ENCODE measurements at regions not wholly inside any gene's neighbourhood (a gene's known extent, or its start where the extent isn't known, plus 50 kb on each side); places are given as distances from the start of the nearest gene placed in this dataset.

DNA sequence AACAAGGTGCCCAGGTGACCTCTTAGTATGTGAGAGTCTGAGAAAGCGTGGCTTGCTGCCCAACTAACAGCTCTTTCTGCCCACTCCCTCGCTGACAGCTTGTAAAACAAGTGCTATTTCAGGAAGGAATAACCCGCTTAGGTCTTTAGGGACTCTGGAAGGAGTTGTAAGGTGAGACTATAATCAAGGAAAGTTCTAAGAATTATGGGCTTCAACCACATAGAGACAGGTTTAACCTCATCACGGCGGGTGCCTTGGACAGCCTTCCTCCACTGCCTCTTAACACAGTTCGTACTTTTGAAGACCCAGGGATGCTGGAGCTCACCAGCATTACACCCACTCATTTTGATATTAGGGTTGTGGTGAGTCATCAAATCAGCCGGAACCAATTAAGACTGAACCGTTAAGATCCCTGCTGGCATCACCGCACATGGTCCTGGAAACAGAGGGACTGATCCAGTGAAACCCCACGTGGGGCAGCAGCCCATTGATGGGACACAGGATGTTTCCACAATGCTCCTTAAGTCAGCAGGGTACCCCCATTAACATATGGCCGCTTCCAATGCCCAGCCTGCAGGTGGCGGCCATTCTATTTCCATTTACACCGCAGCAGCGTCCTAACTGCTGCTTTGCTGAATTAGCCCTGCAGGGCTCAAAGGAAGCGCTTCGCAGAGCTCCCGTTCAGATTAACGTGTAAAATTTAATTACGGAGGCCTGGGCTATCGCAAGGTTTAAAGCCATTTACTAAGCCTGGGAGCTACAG, 176.6 kb upstream of the SDK2 start:
- DNase-seq = no peak

DNA sequence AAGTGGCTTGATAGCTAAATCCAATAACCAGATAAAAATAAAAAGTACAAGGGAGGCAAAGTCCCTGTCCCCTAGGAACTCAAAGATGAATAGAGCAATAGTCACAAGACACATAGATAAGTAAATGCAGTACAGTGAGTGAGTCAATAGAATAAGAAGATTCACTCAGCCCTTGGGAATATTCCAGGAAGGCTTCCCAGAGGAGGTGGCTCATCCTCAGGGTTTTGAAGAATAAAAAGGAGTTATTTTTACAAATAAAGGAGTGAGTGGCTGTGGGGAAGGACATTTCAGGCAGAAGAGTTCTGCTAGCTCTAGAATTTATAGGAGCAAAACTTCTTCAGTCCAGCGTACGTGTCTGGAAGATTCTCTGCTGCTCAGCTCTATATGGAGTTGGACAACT, 177.4 kb upstream of the SDK2 start:
- DNase-seq = no peak

DNA sequence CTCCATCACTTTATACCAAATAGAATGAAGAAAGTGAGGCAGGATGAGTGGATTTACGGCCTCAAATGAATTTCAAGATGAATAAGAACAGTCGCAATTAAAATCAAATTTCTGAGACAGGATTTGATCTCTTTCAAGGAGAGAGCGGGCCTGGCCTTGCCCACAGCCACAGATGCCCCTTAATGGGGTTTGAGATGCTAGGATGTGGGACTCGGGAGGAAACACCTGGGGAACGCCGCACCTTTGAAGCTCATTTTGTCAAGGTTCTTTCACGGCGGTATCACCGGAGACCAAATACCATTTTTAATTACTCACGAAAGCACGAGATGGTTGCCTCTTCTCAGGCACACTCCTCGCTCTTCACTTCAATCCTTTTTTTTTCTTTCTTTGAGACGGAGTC, 178.1 kb upstream of the SDK2 start:
- DNase-seq = no peak

DNA sequence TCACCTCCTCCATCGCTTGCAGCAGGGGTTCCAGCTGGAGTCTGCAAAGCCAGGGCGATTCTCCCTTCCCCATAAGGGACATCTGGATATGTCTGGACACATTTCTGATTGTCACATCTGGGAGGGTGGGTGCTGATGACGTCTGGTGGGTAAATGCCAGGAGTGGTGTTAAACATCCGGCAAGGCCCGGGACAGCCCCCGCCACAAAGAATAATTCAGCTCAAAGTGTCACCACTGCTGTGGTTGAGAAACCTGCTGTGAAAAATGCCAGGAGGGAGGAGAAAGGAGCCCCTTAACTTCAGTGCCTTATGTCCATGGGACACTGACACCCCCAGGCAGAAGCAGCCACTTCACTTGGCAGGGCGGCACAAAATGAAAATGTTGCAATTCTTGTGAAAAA, 179.4 kb upstream of the SDK2 start:
- DNase-seq = no peak

DNA sequence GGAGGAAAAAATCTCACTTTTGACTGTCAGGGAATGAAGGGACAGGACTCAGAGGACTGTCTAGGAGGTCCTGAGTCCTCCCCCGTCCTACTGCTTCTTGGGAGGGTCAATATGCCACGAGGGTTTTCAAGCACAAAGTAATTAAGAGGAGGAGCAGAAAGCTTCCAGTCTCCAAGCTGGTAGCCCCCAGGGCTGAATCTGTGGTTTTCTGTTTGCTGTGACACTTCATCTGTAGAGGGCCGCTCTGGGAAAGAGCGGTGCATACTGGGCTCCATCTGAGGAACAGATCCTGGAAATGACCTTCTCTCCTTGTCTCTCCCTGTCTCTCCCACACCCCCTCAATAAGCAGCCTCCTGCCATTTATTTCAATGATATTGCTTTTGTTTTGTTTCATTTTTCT, 180.1 kb upstream of the SDK2 start:
- DNase-seq = no peak

DNA sequence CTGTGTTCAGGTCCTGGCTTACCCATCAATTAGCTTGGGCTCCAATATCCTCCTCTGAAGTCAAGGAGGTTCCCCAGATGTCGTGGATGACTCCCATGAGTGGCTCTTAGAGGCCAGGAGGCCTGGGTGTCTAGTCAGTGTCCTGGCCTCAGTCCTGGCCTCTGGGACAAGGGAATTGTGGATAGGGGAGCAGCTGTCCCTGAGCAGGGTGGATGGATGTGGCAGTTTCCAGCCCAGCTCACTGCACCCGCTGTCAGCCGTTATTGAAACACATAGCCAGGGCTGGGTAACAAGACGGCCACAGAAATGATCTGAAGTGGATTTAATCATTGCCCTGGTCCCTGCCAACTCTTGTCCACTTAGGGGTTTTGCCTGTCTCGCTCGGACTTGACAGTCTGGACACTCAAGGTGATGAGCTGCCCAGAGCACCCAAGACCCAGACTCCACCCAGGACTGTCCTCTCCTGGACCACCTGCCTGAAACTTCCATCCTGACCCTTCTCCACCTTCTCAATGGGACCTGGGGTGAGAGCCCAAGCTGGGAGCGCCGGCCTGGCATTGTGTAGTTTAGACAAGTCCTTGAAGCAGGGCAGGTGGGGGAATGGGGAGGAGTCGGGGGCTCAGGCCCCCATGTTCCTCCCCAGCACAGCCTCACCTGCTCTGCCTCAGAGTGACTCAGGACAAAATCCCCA, 182.1 kb upstream of the SDK2 start:
- DNase-seq = no peak

DNA sequence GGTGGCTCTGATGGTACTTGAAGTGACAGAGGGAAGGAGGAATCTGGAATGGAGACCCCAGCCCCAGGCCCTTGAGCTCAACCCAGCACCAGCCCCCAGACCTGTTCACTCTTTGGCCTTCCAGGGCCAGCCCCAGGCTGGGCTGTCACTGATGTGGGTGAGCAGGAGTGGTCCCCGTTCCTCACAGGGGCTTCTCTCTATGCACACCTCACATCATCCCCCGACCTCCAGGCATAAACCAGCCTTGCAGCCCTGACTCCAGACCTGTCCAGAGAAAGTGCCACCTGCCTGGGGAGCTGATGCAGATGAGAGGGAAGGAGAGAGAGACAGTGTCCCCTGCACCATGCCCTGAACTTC, 182.6 kb upstream of the SDK2 start:
- no peak for DNase-seq

DNA sequence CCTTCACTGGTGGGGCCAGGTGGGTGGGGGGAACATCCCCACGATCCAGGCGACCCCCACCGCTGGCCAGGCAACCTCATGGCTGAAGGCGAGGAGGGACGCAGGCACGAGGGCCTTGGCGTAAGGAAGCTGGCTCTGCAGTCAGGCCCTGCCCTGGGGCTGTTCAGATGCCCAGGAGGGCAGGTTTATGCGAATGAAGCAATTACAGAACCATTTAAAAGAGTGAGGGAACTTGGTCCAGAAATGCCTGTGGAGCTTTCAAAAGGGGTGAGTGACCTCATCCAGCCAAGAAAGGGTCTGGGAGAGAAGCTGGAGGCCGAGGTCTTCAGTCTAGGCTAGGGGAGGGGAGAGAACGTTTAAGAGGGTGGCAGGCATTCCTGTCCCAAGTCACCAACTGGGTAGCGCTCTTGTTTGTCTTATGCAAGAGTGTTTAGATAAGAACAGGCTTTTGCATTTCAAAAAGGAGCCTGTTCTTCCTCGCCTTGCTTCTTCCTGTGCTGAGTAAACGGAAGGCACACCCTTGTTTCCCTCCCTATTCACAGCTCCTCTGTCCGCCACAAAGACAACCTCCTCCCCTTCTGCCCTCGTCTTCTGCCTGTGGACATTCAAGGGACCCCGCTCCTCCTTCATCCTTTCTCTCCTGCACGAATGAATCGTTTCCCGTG, 183.5 kb upstream of the SDK2 start:
- DNase-seq = no peak

DNA sequence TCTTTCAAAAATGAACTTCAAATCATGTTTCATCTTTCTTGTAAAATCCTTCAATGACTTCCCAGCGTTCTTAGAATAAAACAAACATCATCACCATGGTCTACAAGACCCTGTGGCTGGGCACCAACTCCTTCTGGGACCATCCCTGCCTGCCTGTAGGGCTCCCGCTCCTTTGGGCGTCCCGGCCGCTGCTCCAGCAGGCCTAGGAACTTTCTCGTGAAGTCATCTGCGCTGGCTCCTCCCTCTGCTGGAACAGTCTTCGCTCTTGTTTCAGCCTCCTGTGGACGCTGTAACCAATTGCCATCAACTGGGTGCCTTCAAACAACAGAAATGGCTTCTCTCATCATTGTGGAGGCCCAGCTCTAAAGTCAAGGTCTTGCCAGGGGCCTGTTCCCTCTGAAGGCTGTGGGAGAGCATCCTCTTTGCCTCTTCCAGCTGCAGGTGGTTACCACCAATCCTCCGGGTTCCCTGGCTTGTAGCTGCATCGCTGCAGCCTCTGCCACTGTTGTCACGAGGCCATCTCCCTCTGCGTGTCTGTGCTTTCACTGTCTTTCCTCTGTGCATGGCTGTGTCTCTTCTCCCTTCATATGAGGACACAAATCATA, 185.5 kb upstream of the SDK2 start:
- no peak for DNase-seq

DNA sequence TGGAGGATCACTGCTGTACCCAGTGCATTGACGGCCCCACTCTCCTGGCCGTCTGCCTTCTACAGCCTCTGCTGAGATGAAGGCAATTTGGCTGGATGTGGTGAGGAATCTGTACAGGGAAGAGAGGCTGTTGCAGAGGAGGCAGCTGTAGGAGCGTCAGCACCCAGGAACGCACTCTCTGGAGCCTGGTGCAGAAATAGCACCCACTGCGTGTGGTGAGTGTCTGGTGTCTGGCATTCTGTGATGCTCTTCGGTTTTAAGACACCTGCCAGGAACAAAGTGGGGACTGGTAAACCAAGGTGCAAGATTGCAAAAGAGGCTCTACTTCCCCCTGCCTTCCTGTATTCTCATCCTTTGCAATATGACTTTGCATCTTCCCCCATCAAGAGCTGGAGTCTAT, 187.5 kb upstream of the SDK2 start:
- no peak for DNase-seq

DNA sequence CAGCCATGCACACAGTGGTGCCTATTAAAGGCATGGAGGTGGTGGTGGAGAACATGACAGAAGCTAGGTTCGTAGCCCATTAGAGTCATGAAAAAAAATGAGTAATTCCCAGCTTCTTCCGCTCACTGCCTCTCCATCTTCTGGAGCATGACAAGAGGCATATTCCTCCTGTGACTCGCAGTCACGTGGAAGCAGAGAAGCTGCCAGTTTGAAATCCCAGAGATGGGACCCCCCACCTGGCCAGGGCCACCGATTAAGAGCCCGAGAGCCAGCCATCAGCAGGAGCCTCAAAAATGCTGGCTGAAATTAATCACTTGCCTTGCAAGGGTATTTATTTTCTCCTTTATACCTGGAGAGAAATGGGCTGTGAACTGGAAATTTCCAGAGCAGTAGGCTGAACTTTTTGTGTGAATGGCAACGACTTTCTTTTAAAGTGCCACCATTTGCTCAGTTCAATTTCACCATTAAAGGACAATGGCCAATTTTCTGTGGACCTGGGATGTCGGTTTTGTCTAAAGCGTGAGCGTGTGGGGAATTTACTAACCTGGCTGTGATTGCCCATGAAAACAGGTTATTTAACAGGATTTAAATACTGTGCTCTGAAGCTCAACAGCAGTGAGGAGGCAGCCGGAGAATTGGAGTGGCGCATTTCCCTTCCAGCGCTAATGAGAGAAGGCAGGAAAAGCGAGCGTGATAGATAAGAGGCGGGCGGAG, 189.7 kb upstream of the SDK2 start:
- DNase-seq = no peak

DNA sequence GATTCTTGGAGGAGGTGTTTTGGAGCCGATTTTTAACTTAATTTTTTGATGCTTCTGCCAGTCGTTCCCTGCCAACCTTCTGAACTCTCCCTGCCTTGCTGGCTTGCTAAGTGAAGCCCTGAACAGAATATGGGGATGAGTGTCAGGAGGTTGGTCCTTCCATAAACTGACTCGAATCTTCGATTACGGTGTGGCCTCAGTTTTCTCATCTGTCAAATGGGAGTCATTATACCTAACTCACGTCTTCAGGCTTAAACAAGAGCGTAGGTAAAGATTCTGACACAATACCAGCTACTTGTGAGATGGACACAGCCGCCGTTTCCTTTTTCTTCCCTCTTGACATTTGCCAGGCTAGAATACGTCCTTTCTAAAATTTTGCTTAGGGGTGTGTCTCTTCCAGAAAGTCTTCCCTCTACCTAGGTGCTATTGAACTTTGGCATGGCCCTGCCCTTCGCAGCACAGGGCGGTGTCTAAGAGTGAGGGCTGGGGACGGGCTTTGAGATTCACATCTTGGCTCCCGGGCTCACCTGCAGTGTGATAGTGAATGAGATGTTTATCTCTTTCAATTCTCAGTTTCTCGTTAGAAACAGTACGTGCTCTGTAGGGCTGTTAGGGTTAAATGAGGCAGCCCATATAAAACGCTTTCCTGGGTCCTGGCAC, 190.6 kb upstream of the SDK2 start:
- DNase-seq = no peak

DNA sequence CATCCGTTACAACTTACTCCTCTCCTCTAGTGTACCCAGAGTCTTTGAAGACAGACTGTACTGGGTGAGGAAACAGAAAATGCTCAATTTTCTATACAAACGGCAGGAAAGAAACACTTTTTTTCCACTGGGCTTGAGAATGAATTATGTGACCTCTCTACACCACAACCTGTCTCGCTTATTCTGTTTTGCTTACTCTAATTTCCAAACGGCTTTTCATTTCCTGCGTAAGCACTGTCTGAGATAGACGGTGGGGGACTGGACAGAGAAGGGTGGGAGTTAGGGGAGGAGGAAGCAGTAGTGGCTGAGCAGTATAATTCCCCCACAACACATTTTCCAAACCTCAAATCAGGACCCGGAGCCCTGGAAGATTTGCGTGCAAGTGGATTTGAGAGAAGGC, 191.4 kb upstream of the SDK2 start:
- DNase-seq = no peak

DNA sequence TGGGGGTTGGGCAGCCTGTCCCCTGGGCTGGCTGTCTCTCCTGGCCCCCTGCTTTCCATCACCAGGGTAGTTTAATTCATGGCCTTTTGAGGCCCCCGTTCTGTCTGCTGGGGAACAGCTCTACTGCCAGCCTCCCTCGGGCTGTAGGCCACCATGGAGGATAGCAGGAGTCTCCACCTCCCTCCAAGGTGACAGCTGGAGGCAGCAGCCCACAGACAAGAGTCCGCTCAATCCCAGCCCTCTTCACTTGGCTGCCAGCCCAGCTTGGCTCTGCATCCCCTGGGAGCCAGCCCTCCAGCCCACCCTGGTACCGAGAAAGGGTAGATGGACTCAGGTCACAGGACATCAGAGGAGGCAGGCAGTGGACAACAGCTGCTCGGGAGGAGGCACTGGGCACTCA, 194.6 kb upstream of the SDK2 start:
- no peak for DNase-seq

DNA sequence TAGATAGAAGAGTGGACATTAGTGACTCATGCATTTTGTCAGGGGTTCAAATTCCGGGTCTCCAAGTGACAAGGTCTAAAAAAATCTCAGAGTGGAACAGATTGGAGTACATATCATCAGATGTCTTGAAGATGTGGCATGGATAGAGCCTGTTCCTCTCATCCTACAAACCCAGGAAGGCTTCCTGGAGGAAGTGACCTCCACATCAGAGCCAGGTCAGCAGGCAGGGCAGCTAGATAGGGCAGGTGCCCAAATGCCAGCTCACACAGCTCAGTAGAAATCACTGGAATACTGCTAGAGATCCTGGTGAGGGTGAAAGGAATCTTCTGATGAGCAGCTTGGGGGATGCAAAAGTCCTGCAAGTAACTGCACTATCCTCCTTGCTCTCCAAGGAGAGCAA, 196.6 kb upstream of the SDK2 start:
- DNase-seq = no peak

DNA sequence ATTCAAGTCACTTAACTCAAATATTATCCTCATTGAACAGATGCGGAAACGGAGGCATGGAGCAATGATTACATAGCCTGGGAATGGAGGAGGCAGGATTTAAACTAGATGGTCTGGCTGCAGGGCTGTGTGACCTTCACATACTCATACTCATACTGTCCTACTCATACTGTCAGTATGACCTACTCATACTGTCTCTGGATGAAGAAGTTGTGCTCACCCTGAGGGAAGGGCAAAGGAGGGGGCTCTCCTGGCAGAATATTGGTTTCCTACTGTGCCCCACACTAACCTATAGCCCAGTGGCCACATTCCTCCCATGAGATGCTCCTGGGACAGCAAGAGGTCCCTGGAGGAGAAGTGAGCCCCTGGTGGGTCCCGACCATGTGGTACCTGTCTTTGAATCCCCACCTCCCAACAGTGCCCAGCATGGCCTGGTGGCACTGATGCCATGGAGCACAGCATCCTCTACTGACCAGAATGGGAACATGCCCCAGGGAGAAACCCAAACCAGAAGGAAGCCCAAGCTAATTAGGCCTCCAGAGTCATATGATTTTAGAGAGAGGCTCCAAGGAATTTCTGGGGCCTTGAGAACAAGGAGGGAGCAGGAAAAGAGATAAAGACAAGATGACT, 197.3 kb upstream of the SDK2 start:
- no peak for DNase-seq

DNA sequence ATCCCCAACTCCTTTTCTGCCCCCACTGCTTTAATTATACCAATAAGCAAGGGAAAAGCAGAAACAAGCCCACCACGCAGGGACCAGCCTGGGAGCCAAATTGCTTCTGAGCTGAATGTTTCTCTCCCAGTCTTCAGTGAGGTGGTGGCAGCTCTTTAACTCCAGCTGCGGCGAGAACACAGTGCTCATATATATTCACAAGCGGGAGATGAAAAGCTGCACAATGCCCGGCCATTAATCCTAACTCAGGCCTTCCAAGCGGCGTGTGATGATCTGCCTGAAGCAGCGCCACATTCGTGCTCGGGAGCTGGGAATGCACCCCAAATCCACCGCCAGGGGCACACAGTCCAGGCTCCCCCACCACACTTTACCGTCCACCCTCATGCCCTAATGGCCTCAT, 203.7 kb upstream of the SDK2 start:
- DNase-seq = no peak

DNA sequence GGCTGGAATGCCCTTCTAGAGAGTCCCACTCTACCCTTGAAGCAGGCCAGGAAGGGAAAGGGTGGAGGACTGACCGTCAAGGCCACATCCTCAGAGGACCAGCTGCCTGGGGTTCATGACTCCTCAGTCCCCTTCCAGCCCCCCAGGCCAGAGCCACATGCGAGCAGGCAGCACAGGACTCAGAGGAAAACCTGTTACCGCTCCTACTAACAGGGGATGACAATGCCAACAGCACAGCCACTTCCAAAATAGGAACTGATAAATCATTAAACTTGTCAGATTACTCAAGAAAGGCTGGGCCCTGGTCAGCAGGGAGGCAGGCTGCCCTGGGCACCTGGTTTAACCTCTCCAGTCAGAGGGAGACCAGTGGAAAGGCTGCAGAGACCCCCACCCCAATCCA, 206.2 kb upstream of the SDK2 start:
- DNase-seq = no peak

DNA sequence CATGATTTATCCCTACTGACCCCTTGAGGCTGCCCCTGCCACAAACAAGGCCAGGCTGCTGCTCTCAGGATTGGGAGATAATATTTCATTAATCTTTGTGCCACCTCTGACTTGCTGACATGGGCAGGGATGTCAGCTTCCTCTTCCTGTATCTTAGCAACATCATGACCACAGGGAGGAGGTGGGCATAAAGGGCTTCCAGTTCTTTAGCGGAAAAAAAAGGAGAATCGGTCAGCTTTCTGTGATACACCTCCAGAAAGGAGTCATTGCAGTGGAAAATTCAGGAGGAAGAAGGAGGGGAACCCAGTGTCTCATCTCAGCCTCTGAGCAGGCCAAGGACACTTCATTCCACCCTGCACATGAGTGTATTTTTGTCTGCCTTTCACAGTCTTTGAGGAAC, 206.8 kb upstream of the SDK2 start:
- no peak for DNase-seq

DNA sequence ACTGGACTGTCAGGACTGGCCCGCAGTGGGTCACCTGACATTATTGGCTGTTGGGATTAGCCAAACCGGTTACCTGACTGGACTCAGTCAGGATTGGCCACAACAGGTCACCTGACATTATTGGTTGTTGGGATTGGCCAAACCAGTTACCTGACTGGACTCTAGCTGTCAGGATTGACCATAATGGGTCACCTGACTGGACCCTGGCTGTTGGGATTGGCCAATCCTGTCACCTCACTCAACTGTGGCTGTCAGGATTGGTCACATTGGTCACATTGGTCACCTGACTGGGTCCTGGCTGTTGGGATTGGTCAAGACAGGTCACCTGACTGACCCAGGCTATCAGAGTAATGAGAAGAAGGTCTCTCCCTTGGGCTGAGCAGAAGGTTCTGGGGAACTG, 207.7 kb upstream of the SDK2 start:
- DNase-seq = no peak

DNA sequence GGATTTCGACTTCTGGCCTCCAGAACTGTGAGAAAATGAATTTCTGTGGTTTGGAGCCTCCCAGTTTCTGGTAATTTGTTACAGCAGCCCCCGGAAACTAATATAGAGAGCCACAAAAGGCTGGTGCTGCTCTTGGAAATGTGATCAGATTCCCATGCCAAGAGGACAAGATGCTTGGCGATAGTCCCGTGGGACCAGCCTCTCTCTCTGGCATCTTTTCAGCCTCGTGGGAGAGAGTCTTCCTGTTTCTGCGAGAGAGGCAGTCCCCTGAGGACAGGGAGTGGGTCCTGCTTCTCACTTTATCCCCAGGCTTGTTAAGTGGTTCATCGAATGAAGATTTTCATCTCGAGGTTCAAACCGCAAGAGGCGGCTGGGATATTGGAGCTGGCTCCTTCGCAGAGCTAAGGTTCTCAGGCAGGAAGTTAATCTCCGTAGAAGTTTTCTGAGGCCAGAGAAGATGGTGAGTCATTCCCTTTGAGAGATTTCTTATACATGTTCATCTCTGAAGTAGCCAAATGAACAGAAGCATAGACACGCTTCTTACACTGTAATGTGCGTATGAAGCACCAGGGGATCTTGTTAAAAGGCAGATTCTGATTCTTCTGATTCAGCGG, 211.6 kb upstream of the SDK2 start:
- DNase-seq = no peak

DNA sequence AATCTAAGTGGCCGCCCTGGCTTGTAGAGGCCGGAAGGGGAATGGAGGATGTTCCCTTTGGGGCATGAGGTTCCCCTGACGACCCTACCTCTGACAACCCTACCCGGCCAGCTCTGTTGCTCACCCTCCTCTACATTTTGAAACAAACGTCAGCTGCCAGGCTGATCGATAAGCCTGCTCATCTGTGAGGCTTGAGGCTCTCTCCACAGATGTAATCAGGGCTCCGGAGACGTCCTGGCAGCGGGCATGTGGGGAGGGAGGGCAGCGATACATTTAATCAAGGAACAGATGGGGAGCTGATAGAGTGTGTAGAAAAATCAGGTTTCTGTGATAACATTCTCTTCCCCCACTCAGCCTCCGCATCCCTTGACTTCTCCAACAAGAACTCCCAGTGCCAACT, 212.3 kb upstream of the SDK2 start:
- DNase-seq = no peak
